ENCODE measurements at regions not wholly inside any gene's neighbourhood (a gene's known extent, or its start where the extent isn't known, plus 50 kb on each side); places are given as distances from the start of the nearest gene placed in this dataset.
"Not testable (repeated sequence)": the region's sequence is repeated elsewhere in the genome, so short reads cannot be mapped to it uniquely, and the experiment has no call there.

DNA sequence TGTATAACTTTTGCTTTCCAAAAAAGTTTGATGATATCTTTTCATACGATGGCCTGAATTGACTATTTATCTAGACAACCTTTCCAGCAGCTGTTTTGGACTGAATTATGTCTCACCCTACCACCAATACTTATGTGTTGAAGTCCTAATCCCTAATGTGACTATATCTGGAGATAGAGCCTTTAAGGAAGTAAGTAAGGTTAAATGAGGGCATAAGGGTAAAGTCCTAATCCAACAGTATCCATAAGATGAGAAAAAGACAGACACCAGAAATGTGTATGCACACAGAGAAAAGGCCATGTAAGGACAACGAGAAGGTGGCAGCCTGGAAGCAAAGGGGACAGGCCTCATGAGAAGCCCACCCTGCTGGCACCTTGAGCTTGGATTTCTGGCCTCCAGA is 86.6 kb upstream of the PPARGC1A start:
- DNase-seq, result no peak

DNA sequence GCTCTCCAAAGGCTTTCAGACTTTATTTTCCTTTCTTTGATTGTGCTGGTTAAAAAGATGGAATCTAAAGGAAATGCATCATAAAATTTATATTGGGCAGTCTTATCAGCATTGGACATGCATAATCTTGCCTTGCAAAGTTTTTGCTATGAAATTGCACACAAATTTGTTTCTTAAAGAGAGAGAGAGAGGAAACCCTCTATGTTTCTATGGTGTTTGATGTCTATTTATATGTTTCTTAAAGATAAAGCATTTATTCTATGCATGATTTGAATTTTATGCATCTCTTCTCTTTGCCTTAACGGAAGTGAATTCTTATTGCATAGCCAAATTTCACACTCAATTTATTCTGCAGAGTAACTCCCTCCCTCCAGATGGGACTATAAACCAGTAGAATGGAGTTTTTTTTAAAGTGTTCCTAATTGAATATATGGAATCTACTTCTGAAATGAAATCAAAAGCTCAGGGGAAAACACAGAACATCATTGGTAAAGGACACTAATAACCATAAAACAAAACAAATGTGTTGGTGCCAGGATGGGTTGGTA is 83.5 kb upstream of the PPARGC1A start:
- DNase-seq, result no peak

DNA sequence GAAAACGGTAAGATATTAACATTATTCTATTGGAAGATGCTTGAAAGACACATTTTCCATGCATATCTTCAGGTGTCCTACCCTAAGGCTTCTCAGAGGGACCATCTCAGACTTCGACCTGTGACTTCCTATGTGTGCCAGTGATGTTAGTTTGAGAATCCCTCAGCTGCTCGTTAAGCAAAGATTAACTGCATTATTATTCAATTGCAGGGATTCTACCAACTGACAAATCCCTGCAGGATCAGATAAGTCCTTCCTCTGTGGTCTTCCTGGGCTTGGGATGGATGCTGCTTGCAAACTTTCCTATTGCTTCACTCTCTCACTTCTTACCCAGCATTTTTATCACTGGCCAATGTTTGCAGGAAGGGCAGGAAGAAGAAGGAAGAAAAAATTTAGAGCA is 83.0 kb upstream of the PPARGC1A start:
- no peak for DNase-seq

DNA sequence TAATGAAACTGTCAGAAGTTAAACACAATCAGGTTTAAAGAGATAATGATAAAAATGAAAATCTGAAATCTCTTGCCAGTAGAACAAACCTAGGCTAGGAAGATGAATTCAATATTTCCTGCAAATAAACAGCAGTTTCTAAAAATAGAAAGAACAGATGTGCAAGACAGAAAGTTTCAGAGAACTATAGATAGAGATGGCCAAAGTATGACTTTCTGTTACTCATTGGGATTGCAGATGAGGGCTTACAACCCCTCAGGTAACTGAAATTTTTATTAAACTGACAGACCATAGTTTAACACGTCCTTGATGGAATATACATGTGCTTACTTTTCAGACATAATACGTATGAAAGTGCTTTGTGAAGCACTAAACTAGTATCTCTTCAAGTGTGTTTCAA is 82.3 kb upstream of the PPARGC1A start:
- DNase-seq, result no peak

DNA sequence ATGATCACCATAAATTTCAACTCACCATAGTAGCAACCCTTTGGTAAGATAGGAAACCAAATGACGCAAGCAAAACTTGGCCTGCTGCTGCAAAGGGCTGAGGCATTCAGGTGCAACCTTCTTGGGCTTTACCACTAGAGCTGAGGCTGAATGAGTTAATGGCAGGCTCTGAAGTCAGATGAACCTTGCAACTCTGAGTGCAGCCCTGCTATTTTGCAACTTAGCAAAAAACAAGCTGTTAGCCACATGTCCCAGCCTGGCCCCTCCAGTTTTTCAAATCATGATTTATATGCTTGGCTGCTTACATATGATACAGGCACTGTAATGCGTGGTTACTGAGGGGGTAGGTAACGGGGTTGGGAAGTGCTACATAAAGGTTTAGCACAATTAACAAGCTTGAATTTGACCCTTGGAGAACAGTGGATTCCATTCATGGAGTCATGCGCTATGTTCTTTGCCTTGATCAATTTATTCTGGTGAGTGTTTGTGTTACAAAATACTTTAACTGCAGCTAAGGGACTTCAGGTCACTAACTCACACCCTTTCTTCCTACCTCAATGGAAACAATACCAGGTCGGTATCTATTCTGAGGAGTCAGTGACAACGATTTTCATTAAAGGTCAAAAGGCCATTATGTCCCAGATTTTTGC is 80.5 kb upstream of the PPARGC1A start:
- no peak for DNase-seq

DNA sequence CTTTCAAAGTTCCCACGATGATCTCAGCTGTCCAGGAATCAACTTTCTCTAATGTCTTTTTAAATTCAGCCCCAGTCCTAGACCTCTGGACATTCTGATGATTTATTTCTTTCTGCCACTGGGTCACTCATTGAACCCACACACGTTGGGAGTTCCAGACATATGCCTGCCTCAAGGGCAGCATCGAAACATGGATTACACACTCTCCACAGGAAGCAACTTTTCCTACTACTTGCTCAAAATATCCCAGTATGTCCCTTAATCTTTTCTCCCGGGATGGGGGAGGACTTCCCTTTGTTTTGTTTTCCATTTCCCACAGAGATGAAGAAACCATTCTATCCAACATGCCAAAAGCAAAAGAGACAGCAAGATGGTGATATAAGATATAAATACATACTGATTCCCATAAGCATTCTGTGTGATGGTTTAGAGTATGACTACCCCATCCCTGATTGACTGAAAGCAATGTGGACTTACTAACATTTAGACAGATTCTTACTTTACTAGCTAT is 79.8 kb upstream of the PPARGC1A start:
- no peak for DNase-seq

DNA sequence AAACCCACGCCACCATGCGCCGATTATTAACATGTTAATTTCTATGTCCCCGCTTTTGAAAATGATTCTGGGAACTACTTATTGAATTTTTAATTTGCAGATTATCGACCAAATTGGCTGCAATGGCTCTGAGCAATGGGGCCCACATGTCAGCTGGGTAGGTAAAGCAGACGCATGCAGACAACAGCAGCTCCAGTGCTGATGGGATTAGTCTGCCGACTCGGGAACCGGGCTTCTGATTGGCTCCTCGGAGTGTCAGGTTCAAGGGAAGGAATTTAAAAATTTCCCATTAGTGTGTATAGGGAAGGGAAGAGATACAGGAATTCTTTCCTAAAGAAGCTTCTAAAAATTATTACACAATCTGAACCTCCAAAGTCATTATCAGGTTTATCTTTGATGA is 77.4 kb upstream of the PPARGC1A start:
- no peak for DNase-seq

DNA sequence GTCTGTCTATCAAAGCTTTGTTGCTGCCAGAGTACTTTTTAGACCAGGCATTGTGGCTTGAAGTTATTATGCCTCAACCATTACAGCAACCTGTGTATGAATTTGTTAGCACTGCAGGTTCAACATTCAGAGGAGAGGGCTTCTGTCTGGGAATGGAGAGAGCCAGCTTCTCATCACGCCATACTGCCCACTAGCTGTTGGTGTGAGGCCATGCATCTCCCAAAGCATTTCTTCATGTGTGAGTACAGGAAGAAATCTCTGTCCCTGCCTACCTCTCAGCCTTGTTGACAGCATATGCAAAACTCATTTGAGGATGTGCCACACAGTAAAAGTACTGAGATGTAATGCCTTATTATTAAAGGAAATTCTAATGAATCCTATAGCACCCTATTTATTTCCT is 76.9 kb upstream of the PPARGC1A start:
- DNase-seq, result no peak

DNA sequence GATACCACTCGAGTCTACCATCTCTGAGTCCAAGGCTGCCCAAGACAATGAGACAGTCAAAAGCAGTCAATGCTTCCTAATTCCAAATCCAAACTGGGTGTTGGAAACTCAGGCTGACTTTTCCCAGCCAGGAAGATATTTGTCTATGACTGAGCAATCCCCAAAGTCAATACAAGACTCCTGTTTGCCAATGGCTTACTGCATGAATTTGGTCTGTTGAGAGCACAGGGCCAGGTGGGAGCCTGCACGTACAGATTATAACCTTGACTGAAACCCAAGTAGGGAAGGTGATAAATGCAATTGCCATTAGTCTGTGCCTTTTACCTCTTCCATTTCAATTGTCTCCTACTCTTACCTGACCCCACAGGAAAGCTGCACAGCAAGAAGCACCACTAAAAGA is 72.6 kb upstream of the PPARGC1A start:
- DNase-seq, result no peak

DNA sequence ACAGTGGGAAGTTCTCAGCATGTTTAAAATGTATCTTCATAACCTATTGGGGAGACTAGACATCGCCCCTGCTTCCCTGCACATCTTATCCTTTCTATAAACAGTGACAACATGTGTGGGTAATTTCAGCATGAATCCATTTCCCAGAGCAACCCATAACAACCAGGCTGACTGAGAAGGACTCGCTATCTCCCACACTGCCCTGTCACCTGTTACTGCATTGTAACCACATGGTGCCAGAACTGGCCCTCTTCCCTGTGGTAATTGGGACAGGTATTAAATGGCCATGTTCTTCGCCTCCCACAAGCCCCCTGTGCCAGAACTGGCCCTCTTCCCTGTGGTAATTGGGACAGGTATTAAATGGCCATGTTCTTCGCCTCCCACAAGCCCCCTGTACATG is 71.5 kb upstream of the PPARGC1A start:
- DNase-seq, result not testable (repeated sequence)

DNA sequence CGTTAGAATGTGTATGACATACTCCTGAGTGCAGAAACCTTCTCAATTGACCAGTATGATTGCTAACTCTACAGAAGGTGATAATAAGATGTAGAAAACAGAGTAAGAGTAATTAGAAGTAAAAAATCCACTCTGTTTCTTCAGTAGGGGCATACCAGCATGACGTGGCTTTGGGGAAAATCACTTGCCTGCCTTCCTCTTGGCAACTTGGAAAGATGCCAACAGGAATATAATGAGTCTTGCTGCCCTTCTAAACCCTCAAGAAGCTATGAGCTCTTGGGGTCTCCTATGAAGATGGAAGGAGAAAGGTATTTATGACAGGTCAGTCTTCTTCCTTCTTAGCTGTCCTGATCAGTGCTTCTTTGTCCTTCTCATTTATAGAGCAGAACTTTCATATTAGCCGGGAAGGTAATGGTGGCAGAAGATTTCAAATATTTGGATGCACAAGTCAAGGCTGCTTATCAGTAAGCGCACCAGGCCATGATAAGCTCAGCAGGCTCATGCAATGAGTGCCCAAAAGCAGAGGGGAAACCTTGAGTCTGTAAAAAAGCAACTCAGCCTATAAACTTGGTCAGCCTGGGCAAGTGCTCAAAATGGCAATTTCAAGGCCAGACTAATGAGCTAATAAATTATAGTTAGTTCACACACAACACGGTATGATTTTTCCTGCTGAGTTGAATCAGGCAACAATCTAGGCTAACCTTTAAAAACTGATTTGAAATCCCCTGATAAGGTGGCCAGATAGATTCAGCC is 69.7 kb upstream of the PPARGC1A start:
- no peak for DNase-seq

DNA sequence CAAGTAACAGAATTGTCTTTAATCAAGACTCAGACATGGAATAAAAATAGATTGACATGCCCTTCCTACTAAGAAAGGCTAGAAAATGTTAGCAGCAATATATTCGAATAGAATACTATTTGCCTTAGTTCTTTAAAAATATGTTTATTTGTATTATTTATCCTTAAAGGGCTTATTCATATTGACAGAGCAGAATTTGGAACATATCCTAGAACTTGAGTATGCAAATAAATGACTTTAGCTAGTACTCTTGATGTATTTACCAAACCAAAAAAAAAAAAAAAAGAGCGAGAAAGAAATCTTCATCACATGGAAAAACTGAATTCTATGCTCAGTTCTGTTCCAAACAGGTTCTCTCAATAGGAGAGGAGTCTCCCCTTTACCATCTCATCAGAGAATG is 68.9 kb upstream of the PPARGC1A start:
- no peak for DNase-seq

DNA sequence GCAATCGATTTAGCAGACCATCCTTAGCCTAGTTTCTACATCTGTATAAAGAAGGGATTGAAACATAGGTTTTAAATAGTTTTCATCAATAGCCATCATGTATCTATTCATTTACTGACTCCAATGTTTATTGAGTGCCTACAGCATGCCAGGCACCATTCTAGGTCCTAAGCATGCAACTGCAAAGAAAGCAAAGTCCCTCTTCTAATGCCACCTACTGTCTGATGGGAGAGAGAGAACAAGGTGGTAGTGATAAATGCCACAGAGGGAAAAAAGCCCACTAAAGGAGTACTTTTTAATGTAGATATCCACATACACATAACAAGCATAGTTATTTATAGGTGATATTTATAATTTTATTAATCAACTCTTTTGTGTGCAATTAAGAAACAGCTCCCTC is 67.6 kb upstream of the PPARGC1A start:
- DNase-seq, result no peak

DNA sequence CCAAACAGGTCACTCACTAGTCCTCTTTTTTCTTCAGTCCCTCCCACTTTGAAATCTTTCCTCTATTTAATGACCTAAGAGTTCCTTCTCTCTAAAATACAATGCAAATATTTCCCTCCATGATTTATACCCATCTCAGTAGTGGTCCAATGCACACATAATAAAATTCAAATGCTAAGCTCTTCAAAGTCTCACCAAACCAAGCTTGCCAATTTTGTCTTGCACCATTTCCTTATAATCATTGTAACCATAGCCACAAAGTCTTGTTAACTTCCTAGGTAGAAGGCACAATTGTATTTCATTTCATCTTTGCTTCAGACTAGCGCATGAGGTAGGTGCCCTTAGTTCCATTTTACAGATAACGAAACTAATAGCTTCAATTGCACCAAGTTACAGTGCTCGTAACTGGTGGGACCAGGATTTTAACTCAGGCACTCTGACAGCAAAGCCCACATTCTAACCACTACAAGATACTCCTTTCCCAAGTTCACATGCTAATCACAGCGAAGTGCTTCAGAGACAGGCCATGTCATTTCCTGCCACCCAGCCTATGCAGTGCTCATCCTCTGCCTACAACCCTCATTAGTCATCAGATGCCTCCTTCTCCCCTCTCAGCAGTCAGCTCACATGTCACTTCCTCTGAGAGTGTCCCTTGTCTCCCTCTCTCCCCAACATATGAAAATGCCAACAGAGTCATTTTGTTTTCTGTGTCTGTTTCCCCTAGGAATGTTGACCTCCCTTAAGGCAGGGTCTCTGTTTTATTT is 66.9 kb upstream of the PPARGC1A start:
- no peak for DNase-seq

DNA sequence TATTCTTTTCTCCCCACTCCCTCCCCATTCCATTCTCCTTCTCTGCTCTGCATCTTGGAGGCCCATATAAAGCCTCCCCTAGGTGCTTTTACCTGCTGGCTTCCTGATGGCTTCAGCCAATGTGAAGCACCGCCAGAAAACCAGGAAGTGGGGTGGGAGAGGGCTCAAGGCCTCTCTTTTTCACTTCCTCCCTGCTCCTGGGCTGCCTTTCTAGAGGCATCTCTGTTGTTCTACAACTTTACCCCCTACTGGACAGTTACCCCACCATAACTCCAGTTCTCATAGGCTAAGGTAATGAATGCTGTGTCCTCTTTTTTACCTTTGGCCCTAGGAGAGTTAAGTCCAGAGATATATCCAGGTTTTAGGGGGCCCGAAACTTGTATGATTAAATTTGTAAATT is 62.4 kb upstream of the PPARGC1A start:
- no peak for DNase-seq

DNA sequence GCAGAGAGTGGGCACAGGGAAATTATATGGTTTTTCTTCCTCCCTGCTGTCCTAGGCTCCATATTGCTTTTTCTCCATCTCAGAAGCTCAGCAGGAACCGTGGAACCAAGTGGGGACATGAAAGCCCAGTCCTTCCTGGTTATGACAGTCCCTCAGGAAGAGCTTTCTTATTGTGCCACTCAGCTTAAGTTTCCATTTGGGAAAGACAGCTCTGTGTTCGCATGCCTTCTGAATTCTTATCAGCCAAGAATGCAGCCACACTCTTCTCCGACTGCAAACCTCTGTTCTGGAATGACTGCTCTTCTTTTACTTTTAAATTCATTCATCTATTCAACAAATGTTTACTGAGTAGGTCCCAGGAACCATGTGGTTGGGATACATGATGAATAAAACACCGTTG is 58.0 kb upstream of the PPARGC1A start:
- no peak for DNase-seq

DNA sequence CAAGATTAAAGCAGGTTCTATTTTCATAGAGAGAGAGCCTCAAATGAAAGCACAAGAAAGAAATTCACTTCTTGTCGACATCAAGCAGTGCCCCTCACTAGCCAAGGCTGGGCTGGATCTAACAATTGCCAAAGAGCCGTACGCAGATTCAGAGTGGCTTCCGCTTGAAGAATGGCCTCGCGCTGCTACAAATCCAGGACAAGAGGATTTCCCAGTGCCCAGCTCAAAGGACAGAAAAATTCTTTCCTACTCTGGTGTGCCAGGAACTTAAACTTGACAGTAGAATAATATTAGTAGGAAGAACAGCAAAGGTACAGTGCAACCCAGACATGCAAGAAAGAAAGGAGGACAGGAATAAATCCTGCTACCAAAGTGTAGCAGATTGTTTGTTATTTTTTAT is 56.5 kb upstream of the PPARGC1A start:
- no peak for DNase-seq

DNA sequence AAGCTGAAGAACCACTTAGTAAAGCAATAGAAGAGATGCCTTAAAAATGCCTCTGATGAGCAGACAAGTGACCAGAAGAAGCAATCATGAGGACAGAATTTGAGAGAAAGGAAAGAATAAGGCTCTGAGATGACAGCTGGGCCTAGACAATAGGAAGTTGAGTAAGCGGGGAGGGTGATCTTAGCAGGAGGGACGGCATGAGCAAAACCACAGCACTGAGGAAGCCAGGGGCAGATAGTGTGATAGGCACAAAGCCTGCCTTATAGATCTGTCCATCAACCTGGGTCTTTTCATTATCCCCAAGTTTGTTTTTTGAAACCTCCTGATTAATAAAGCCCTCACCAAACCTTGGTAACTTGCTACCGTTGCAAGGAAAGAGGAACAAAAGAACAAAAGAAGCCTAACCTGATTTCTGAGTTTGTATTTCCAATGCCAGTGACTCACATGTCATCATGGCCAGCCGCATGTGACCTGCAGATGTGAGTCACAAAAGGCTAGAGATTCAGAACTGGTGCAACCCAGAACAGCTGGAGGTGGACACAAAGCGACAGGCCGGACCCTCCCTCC is 55.7 kb upstream of the PPARGC1A start:
- DNase-seq, result no peak

DNA sequence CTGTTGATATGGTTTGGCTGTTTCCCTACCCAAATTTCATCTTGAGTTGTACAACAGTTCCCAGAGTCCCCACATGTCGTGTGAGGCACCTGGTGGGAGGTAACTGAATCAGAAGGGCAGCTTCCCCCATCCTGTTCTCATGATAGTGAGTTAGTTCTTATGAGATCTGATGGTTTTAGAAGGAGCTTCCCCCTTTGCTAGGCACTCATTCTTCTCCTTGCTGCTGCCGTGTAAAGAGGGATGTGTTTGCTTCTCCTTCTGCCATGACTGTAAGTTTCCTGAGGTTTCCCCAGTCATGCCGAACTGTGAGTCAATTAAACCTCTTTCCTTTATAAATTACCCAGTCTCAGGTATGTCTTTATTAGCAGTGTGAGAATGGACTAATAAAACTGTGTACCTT is 54.7 kb upstream of the PPARGC1A start:
- not testable (repeated sequence) for DNase-seq

DNA sequence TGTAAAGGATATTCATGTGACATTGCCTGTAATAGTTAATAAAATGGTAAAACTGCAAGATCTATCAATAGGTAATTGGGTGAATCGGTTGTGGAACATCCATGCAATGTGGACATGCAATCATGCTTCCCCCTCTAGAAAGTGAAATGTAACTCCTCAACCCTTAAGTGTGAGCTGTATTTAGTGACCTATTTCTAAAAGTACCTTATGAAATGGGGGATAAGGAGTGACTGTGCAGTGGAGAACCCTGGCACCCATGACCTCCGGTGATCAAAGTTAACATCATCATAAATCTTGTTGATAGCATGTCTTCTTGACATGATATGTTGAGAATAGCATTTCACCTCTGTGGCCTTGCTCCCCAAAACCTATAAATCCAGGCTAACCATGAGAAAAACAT is 53.6 kb upstream of the PPARGC1A start:
- DNase-seq, result no peak

DNA sequence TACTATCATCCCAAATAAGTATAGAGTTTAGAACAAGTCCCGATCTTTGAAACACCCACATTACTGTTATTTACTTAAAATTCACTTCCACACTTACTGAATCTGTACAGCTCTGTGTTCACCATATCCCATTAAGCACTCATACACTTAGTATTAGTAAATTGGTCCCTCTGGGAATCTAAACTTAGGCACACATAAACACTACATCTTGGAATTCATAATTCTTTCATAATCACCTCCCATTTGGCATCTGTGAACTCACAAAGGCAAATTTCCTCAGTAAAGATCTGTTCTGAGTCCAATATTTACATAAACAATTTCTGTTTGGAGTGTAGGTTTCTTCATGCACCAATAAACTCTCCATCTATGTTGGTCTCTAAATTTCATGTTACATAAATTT is 52.6 kb upstream of the PPARGC1A start:
- DNase-seq, result no peak
